ENCODE measurements at regions not wholly inside any gene's neighbourhood (a gene's known extent, or its start where the extent isn't known, plus 50 kb on each side); places are given as distances from the start of the nearest gene placed in this dataset.

DNA sequence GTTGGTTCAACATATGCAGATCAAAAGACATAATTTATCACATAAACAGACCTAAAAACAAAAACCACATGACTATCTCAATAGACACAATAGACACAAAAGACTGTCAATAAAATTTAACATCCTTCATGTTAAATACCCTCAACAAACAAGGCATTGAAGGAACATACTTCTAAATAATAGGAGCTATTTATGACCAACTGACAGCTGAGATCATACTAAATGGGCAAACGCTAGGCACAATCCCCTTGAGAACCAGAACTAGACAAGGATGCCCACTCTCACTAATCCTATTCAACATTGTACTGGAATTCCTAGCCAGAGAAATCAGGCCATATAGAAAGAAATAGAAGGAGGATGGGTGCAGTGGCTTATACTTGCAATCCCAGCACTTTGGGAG lies 50.3 kb upstream of the GLYAT start:
- in situ Hi-C loops (cut with HindIII; ENCODE audit: low pct_unique_long_range_greater_than_20kb, low sequenced_read_pairs), result no loop called here

More for the DNA sequence above, 50.3 kb upstream of the GLYAT start:
- no peak overlapping the region for H3K27ac ChIP-seq (ENCODE audit: low read length)
- intact Hi-C loops (cut with micrococcal nuclease; ENCODE audit: unreplicated experiment), result loop anchor here (2.0 kb wide), 1 partner anchor 63 kb away; no protein-coding TSS in a partner anchor
- no peaks in the 10 kb centered on the region for H3K27me3 ChIP-seq (ENCODE audit: control insufficient read depth, insufficient read depth, low read length)
- H3K9me3 ChIP-seq (ENCODE audit: control insufficient read depth, insufficient read depth, low read depth, low read length), result no peaks in the 10 kb centered on the region
- H3K4me1 ChIP-seq (ENCODE audit: control insufficient read depth, insufficient read depth, low read length), result no peaks in the 10 kb centered on the region
- TF ChIP-seq TCF7L2 (IDR thresholded peaks at IDR 0.05; ENCODE audit: low read depth, low read length) (no peak), SIN3A (IDR thresholded peaks at IDR 0.05; ENCODE audit: borderline replicate concordance, insufficient read depth, low read depth, low read length) (no peak), POLR2AphosphoS5 (IDR thresholded peaks at IDR 0.05; ENCODE audit: low read depth, low read length) (no peak), REST (IDR thresholded peaks at IDR 0.05; ENCODE audit: insufficient read depth in 1 of 2, low read depth in 2 of 2, low read length in 1 of 2) (no peak)
- TF ChIP-seq, protein P1, sequence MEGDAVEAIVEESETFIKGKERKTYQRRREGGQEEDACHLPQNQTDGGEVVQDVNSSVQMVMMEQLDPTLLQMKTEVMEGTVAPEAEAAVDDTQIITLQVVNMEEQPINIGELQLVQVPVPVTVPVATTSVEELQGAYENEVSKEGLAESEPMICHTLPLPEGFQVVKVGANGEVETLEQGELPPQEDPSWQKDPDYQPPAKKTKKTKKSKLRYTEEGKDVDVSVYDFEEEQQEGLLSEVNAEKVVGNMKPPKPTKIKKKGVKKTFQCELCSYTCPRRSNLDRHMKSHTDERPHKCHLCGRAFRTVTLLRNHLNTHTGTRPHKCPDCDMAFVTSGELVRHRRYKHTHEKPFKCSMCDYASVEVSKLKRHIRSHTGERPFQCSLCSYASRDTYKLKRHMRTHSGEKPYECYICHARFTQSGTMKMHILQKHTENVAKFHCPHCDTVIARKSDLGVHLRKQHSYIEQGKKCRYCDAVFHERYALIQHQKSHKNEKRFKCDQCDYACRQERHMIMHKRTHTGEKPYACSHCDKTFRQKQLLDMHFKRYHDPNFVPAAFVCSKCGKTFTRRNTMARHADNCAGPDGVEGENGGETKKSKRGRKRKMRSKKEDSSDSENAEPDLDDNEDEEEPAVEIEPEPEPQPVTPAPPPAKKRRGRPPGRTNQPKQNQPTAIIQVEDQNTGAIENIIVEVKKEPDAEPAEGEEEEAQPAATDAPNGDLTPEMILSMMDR (IDR thresholded peaks at IDR 0.05), result no peak
- ATAC-seq, result no peak
- CTCF ChIA-PET, result no interaction called here
- POLR2A ChIA-PET, result no interaction called here
- H3K36me3 ChIP-seq (ENCODE audit: control insufficient read depth, insufficient read depth, low read length), result no peaks in the 10 kb centered on the region
- no peak overlapping the region for H3K4me3 ChIP-seq (ENCODE audit: low read depth in 2 of 2, low read length in 2 of 2)
- no TSS peak for BruUV-seq (replicated peaks)
- DNase-seq (ENCODE audit: low read depth, low spot score), result no peak

Data from Panc1 (cell line).